Spinal cord (tissue), 9 donors: ENCODE measurements at regions not wholly inside any gene's neighbourhood (a gene's known extent, or its start where the extent isn't known, plus 50 kb on each side); places are given as distances from the start of the nearest gene placed in this dataset.

Experiments
- DNase-seq, 6 donors: peaks; one replicate each; pipeline versions ENCODE4 v3.0.0 to v3.0.0-alpha.2; 2013 to 2015; ENCODE audit warnings: low spot score in 6 of 6, low read depth in 4 of 6
- H3K27ac ChIP-seq: one replicate; pipeline ENCODE4 v1.5.1; 2013; ENCODE audit warnings: low read depth, low read length, control low read depth
- H3K27me3 ChIP-seq: one replicate; pipeline ENCODE4 v1.6.1; 2013; ENCODE audit warnings: low read length; ENCODE audit not compliant: control insufficient read depth, insufficient read depth
- H3K36me3 ChIP-seq: one replicate; pipeline ENCODE4 v1.6.1; 2013; ENCODE audit warnings: low read length; ENCODE audit not compliant: control insufficient read depth, insufficient read depth
- H3K4me1 ChIP-seq: one replicate; pipeline ENCODE4 v1.6.1; 2013; ENCODE audit warnings: low read length; ENCODE audit not compliant: control insufficient read depth, insufficient read depth
- H3K4me3 ChIP-seq: one replicate; pipeline ENCODE4 v1.5.1; 2013; ENCODE audit warnings: low read depth, low read length, control low read depth
- H3K9me3 ChIP-seq: one replicate; pipeline ENCODE4 v1.6.1; 2013; ENCODE audit warnings: low read length; ENCODE audit not compliant: control insufficient read depth, insufficient read depth
- WGBS: methylation state at CpG from one replicate; pipeline ENCODE4 v1.1.5; 2013; ENCODE audit warnings: missing lambda C conversion rate; ENCODE audit not compliant: insufficient coverage; 5-methylcytosine and 5-hydroxymethylcytosine counted together
- donor health status: healthy.

DNA sequence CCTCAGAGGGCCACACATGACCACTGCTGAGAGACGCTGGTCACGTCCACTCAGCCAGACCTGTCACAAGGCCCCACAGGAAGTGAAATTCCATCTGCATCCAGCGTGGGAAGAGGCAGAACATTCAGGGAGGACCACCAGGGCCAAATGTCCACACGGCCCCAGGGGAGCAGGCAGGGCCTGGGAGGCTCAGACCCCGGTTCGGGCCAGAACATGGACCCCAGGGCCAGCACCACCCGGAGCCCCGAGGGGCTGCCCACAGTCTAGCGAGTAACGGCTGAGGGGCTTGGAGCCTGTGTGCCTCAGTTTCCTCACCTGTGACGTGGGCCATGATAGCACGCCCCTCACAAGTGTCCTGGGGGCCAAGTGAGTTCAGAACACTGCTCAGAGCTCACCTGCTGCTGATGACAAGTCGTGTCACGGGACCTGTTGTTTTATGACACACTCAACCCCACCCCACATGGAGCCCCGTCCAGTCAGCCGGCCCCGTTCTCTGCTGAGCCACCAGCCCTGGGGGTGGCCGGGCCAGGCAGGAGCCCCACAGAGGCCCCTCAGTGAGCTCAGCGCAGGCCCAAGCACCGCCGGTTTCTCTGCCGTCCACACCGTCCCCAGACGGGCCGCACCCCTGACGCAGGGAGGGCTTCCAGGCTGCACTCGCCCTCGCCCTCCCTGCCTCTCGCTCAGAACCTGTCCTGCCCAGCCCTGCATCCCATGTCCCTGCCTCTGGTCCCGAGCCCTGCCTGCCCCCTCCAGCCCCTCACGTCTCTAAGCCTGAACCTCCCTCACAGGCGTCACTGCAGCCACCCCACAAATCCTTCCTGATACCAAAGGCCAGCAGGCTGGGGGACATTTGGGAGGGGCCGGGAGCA is 79.5 kb upstream of the GALNT9 start:
- no peak for DNase-seq
- H3K4me3 ChIP-seq: no peak overlapping the region
- H3K4me1 ChIP-seq: peaks cover 16% of the 10 kb centered on the region
- H3K27me3 ChIP-seq: no peaks in the 10 kb centered on the region
- H3K27ac ChIP-seq: no peak overlapping the region
- H3K9me3 ChIP-seq: no peaks in the 10 kb centered on the region
- H3K36me3 ChIP-seq: no peaks in the 10 kb centered on the region
- WGBS: 80% methylated on average over 32 of the region's 33 CpGs

DNA sequence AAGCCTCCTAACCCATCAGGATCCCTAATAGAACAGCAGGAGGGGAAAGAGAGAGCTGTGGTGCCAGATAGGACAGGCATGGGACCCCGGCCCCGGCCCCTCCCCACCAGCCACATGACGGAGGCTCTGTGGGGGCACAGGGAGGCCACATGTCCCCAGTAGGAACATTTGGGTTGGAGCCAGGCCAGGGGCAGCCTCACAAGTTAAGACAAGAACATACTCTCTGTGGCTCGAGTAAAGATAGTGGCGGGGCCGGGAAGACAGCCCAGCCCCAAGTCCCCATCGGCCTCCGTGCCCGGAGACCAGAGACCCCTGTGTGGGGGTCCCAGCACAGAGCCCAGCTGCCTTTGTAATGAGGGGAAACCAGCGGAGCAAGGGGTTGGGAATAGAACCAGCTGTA is 78.6 kb upstream of the GALNT9 start:
- Histone ChIP-seq H3K9me3 (no peaks in the 10 kb centered on the region), H3K27ac (no peak overlapping the region), H3K4me3 (no peak overlapping the region), H3K36me3 (no peaks in the 10 kb centered on the region), H3K27me3 (no peaks in the 10 kb centered on the region), H3K4me1 (peaks cover 15% of the 10 kb centered on the region)
- WGBS: 57% methylated on average over 6 of the region's 10 CpGs
- no peak for DNase-seq

DNA sequence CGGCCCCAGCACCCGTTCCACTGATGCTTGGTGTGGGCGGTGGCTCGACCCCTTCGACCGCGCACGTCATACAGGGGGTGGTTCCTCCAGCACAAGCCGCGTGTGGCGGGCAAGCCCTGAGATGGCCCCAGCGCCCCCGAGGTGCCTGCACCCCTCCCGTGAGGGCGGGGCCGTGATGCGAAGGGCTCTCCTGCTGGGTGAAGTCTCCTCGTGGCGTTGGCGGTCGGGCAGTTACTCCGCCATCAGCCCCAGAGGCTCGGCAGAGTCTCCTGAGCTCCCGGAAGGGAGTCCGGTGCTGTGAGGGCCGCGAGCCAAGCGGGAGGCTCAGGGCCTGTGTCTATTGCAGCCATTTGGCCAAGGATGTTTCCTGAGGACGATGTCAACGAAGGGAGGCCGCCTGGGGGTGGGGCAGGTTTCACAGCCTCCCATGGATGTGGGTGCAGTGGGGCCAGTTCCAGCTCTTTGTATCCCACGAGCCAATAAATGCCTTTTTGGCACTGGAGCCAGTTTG is 78.1 kb upstream of the GALNT9 start:
- H3K27me3 ChIP-seq: no peaks in the 10 kb centered on the region
- WGBS: 70% methylated on average over 23 of the region's 32 CpGs
- DNase-seq: no peak

DNA sequence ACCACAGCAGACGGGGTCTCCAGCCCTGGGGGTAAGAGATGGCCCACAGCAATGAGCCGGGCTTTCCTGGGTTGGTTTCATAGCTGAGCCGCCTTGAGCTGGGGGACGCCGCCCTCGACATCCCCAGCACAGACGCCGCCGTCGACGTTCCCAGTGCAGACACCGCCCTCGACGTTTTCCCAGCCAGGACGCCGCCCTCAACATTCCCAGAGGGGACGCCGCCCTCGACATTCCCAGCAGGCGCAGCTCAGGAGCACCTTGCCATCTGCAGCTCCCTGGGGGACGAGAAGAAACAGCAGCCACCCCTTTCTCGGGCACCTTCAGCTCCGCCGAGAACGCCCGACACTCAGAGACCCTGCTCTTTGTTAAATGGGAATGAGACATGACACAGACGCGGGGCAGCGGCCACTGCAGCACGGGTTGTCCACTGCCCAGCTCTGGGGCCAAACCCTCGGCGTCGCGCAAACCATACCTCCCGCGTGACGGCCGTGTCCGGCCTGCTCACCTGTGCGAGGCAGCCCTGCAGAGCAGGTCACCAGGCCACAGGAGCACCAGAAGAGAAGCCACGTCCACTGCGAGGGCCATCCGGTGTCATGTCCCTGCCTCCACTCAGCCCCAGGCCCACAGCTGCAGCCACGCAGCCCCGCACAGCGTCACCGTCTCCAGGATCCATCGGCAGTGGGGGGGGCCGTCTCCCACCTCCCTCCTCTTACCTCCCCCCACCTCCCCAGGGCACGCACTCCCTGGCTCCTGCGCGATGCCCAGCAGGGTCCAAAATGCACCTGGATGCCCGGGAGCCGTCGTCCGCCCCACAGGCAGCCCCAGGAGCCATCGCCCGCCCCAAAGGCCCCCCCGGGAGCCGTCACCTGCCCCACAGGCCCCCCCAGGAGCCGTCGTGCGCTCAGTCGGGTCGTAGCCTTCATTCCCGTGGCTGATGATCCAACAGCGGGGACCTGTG is 77.4 kb upstream of the GALNT9 start:
- 84% methylated on average over 65 of the region's 67 CpGs for WGBS
- no peaks in the 10 kb centered on the region for H3K36me3 ChIP-seq
- H3K27me3 ChIP-seq: no peaks in the 10 kb centered on the region
- DNase-seq: no peak
- peaks cover 18% of the 10 kb centered on the region for H3K4me1 ChIP-seq
- H3K27ac ChIP-seq: no peak overlapping the region
- H3K4me3 ChIP-seq: no peak overlapping the region
- no peaks in the 10 kb centered on the region for H3K9me3 ChIP-seq

More for the DNA sequence above, 78.1 kb upstream of the GALNT9 start:
- Histone ChIP-seq H3K4me3 (no peak overlapping the region), H3K27ac (no peak overlapping the region), H3K36me3 (no peaks in the 10 kb centered on the region), H3K4me1 (peaks cover 18% of the 10 kb centered on the region), H3K9me3 (no peaks in the 10 kb centered on the region)

DNA sequence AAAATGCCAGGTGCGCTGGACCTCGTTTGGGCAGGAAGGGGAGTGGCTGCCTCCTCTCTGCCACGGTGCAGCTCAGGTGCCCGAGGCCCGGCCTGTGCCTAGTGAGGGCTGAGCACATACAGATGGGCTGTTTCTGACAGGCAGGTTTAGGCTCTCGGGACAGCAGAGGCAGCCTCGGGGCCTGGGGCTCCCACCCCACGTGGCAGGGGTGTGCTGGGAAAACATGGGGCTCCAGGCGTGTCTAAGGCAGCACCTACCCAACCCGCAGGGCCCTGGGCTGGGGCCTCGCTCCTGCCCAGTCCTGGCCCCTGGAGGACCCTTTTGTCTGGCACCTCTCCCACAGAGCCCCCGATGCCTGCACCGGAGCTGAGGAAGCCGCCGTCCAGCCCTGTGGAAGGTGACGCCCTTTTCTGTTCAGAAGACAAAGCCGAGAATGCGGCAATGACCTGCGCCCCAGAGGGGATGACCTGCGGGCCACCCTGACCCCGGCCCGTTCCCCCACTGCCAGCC is 76.4 kb upstream of the GALNT9 start:
- no peak for DNase-seq
- Histone ChIP-seq H3K36me3 (no peaks in the 10 kb centered on the region), H3K4me3 (no peak overlapping the region), H3K4me1 (peaks cover 19% of the 10 kb centered on the region), H3K9me3 (no peaks in the 10 kb centered on the region), H3K27me3 (no peaks in the 10 kb centered on the region), H3K27ac (no peak overlapping the region)
- 52% methylated on average over 22 of the region's 22 CpGs for WGBS

DNA sequence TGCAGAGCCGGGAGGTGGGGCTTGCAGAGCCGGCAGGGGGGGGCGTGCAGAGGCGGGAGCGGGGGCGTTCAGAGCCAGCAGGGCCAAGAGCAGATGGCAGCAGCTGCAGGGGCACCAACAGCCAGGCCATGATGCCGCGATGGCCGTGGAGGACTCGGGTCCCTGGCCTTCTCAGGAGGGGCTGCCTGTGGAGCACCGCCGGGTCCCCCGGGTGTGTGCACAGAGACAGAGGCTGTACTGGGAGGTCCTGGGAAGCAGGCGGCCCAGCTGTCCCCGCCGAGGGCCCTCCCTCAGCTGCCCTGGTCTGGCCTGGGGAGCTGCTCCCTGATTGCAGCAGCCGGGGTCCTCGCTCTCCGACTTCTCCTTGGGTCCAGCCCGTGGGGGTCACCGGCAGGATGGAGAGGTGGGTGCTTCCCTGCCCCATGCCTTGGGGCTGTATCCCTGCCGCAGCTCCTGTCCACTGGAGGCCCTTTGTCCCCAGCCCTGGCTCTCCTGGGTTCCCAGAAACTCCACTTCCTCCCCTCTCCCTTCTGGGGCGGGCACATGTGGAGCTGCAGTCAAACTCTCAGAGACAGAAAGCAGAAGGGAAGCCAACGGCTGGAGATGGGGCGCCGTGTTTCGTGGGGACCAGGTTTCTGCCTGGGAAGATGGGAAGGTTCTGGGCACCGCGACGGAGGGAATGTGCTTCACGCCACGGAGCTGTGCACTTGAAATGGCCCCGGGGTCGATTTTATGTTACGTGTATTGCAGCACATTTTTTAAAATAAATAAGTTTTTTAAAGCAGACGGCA is 75.8 kb upstream of the GALNT9 start:
- Histone ChIP-seq H3K4me1 (peaks cover 26% of the 10 kb centered on the region), H3K27me3 (peaks cover 1% of the 10 kb centered on the region), H3K36me3 (no peaks in the 10 kb centered on the region), H3K4me3 (no peak overlapping the region), H3K27ac (no peak overlapping the region), H3K9me3 (no peaks in the 10 kb centered on the region)
- DNase-seq: no peak
- 69% methylated on average over 36 of the region's 36 CpGs for WGBS

DNA sequence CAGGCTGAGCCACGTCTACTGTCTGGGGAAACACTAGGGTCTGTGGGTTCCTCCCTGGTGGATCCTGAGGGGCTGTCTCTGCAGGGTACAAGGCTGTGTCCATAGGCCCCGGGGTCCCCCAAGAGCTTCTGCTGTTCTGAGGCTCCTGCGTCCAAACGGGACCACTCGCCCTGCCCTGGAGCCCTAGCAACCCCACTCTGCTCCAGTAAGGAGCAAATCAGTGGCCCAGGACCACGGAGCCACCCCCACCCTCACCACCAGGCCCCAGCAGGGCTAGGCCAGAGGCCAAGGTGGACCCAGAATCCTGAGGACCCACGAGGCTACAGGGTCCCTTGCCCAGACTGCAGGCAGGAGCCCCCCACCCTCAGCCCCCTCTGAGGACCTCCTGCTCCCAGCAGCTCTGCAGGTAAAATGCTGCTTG is 75.1 kb upstream of the GALNT9 start:
- Histone ChIP-seq H3K9me3 (no peaks in the 10 kb centered on the region), H3K27ac (no peak overlapping the region), H3K36me3 (no peaks in the 10 kb centered on the region), H3K4me3 (no peak overlapping the region), H3K4me1 (peaks cover 33% of the 10 kb centered on the region), H3K27me3 (peaks cover 2% of the 10 kb centered on the region)
- WGBS: 79% methylated on average over 7 of the region's 7 CpGs
- DNase-seq: no peak

DNA sequence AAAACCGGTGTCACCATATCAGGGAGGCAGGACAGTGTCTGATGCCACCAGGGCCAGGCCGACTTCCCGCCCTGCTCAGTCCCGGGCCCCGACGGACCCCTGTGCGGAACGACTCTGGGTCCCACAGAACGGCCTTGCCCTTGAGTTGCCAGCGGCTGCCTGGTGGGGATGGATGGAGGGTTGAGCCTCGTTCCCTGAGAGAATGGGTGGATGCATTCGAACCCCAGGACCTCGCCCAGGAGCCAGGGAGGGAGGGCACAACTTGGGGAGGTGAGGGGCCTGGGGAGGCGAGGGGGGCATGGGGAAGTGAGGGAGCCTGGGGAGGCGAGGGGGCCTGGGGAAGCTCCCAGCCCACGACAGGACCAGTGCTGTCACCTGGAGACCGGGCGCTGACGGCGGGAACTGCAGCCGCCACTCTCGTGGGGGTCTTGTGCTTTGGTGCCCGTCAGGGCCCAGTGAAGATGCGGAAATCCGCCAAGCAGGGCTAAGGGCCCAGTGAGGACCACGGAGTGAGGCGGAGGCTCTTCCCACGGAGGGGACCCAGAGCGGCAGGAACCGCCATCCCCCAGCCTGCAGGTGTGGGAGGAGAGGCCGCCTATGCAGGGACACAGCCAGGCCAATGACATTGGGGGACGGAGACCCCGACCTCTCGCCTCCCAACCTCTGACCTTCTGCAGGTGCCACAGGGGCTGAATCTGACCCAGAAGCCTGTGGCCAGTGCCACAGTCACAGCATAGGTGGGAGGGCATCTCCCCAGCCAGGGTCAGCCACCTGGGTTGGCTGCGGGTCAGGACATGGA is 74.4 kb upstream of the GALNT9 start:
- no peak overlapping the region for H3K4me3 ChIP-seq
- peaks cover 4% of the 10 kb centered on the region for H3K27me3 ChIP-seq
- no peak overlapping the region for H3K27ac ChIP-seq
- H3K36me3 ChIP-seq: no peaks in the 10 kb centered on the region
- peaks cover 34% of the 10 kb centered on the region for H3K4me1 ChIP-seq
- no peaks in the 10 kb centered on the region for H3K9me3 ChIP-seq
- no peak for DNase-seq
- WGBS: 88% methylated on average over 35 of the region's 35 CpGs
